Astrocyte (in vitro differentiated cells and primary cell): ENCODE measurements at regions not wholly inside any gene's neighbourhood (a gene's known extent, or its start where the extent isn't known, plus 50 kb on each side); places are given as distances from the start of the nearest gene placed in this dataset.
"Not testable (repeated sequence)": the region's sequence is repeated elsewhere in the genome, so short reads cannot be mapped to it uniquely, and the experiment has no call there.

Experiments used
- DNase-seq: peaks from one replicate; pipeline ENCODE4 v3.0.0-alpha.2; 2010; ENCODE audit warnings: low read depth
- FAIRE-seq: peaks from 2 replicates; lab custom pipeline; 2011; peaks lifted over from hg19 to GRCh38; lab: Jason Lieb, UNC
- H2AFZ ChIP-seq: 2 replicates; pipeline ENCODE4 v1.6.0; 2012; ENCODE audit warnings: low read depth, low read length, inconsistent platforms
- H3K27ac ChIP-seq: 2 replicates; pipeline ENCODE4 v1.5.1; 2011; ENCODE audit warnings: low read depth, low read length, inconsistent platforms
- H3K27me3 ChIP-seq: 2 replicates; pipeline ENCODE4 v1.6.0; 2011; ENCODE audit warnings: low read length, inconsistent platforms; ENCODE audit not compliant: insufficient read depth
- H3K36me3 ChIP-seq: 2 replicates; pipeline ENCODE4 v1.5.1; 2011; ENCODE audit warnings: low read length, inconsistent platforms; ENCODE audit not compliant: insufficient read depth
- H3K4me1 ChIP-seq: 2 replicates; pipeline ENCODE4 v1.5.1; 2011; ENCODE audit warnings: low read length, inconsistent platforms; ENCODE audit not compliant: insufficient read depth
- H3K4me2 ChIP-seq: 2 replicates; pipeline ENCODE4 v1.6.0; 2012; ENCODE audit warnings: low read length, inconsistent platforms
- H3K4me3 ChIP-seq: 2 replicates; pipeline ENCODE4 v1.5.1; 2011; ENCODE audit warnings: low read depth, mild to moderate bottlenecking, low read length, inconsistent platforms; ENCODE audit not compliant: insufficient read depth
- H3K79me2 ChIP-seq: 2 replicates; pipeline ENCODE4 v1.6.0; 2012; ENCODE audit warnings: mild to moderate bottlenecking, low read length, inconsistent platforms; ENCODE audit not compliant: insufficient read depth
- H3K9ac ChIP-seq: 2 replicates; pipeline ENCODE4 v1.6.0; 2012; ENCODE audit warnings: mild to moderate bottlenecking, low read length, inconsistent platforms
- H3K9me3 ChIP-seq: 2 replicates; pipeline ENCODE4 v1.5.1; 2012; ENCODE audit warnings: low read depth, mild to moderate bottlenecking, low read length, inconsistent platforms; ENCODE audit not compliant: insufficient read depth
- H4K20me1 ChIP-seq: 2 replicates; pipeline ENCODE4 v1.6.0; 2012; ENCODE audit warnings: low read length, inconsistent platforms; ENCODE audit not compliant: insufficient read depth
- H3K27ac Mint-ChIP-seq: one replicate; pipeline ENCODE4 v1.8.0; 2021; ENCODE audit warnings: mild to moderate bottlenecking, mixed read lengths; ENCODE audit not compliant: unreplicated experiment
- H3K27me3 Mint-ChIP-seq: one replicate; pipeline ENCODE4 v1.8.0; 2021; ENCODE audit warnings: low read depth, mixed read lengths; ENCODE audit not compliant: unreplicated experiment
- H3K36me3 Mint-ChIP-seq: one replicate; pipeline ENCODE4 v1.8.0; 2021; ENCODE audit warnings: low read depth, mixed read lengths; ENCODE audit not compliant: unreplicated experiment
- H3K4me1 Mint-ChIP-seq: one replicate; pipeline ENCODE4 v1.8.0; 2021; ENCODE audit warnings: low read depth, mixed read lengths; ENCODE audit not compliant: unreplicated experiment
- H3K4me3 Mint-ChIP-seq: one replicate; pipeline ENCODE4 v1.8.0; 2021; ENCODE audit warnings: mild to moderate bottlenecking, moderate library complexity, mixed read lengths; ENCODE audit not compliant: unreplicated experiment
- H3K9me3 Mint-ChIP-seq: one replicate; pipeline ENCODE4 v1.8.0; 2021; ENCODE audit warnings: mild to moderate bottlenecking, mixed read lengths; ENCODE audit not compliant: unreplicated experiment
- EZH2 ChIP-seq: IDR thresholded peaks from 2 replicates; pipeline ENCODE4 v1.6.1; 2012; ENCODE audit warnings: mild to moderate bottlenecking, low read length, inconsistent platforms; ENCODE audit not compliant: insufficient read depth
- TF ChIP-seq, protein P1 (sequence below): IDR thresholded peaks from 2 replicates; pipeline ENCODE4 v1.5.1; 2011; ENCODE audit warnings: low read depth, mild to moderate bottlenecking, inconsistent platforms, low read length, moderate library complexity; ENCODE audit not compliant: insufficient read depth

DNA sequence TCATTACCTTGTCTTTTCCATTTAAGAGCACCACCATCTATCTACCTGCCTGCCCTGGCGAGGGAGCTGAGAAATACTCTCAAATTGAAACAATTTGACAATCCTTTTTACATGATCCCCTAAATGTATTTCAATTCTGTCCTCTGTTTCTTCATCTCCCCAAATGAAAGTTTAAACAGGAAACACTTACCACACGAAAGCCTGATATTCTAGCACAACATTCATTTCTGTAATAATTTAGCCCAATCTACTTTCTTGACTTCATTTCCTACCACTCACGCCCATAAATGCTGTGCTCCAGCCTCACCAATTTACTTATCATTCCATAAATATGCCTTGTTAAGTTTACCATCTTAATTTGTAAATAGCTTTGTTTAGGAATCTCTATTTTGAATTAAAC, 89.8 kb upstream of the MS4A8 start:
- no peak overlapping the region for H3K4me2 ChIP-seq
- TF ChIP-seq, protein P1, sequence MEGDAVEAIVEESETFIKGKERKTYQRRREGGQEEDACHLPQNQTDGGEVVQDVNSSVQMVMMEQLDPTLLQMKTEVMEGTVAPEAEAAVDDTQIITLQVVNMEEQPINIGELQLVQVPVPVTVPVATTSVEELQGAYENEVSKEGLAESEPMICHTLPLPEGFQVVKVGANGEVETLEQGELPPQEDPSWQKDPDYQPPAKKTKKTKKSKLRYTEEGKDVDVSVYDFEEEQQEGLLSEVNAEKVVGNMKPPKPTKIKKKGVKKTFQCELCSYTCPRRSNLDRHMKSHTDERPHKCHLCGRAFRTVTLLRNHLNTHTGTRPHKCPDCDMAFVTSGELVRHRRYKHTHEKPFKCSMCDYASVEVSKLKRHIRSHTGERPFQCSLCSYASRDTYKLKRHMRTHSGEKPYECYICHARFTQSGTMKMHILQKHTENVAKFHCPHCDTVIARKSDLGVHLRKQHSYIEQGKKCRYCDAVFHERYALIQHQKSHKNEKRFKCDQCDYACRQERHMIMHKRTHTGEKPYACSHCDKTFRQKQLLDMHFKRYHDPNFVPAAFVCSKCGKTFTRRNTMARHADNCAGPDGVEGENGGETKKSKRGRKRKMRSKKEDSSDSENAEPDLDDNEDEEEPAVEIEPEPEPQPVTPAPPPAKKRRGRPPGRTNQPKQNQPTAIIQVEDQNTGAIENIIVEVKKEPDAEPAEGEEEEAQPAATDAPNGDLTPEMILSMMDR: no peak
- TF ChIP-seq EZH2: no peak
- H3K27ac Mint-ChIP-seq: no peak overlapping the region
- H3K4me3 ChIP-seq: no peak overlapping the region
- no peaks in the 10 kb centered on the region for H3K27me3 ChIP-seq
- FAIRE-seq: no peak
- no peaks in the 10 kb centered on the region for H3K9me3 Mint-ChIP-seq
- H3K36me3 ChIP-seq: no peaks in the 10 kb centered on the region
- H3K27me3 Mint-ChIP-seq: no peaks in the 10 kb centered on the region
- no peaks in the 10 kb centered on the region for H3K4me1 ChIP-seq
- no peaks in the 10 kb centered on the region for H4K20me1 ChIP-seq
- H3K4me3 Mint-ChIP-seq: no peak overlapping the region
- no peaks in the 10 kb centered on the region for H3K79me2 ChIP-seq
- no peaks in the 10 kb centered on the region for H3K36me3 Mint-ChIP-seq
- H3K9ac ChIP-seq: no peak overlapping the region
- H3K27ac ChIP-seq: no peak overlapping the region
- H3K9me3 ChIP-seq: no peaks in the 10 kb centered on the region
- no peaks in the 10 kb centered on the region for H3K4me1 Mint-ChIP-seq
- H2AFZ ChIP-seq: no peak overlapping the region
- no peak for DNase-seq

DNA sequence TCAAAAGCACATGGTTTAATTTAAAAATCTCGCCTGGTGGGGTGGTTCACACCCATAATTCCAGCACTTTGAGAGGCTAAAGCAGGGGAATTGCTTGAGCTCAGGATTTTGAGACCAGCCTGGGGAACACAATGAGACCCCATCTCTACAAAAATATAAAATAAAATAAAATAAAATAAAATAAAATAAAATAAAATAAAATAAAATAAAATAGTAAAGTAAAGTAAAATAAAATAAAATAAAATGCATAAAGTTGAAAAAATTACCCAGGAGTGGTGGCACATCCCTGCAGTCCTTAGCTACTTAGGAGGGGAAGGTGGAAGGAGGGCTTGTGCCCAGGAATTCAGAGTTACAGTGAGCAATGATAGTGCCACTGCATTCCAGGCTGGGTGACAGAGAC, 88.7 kb upstream of the MS4A8 start:
- Mint-ChIP-seq H3K4me3 (no peak overlapping the region), H3K9me3 (no peaks in the 10 kb centered on the region), H3K27ac (no peak overlapping the region), H3K36me3 (no peaks in the 10 kb centered on the region), H3K27me3 (no peaks in the 10 kb centered on the region), H3K4me1 (no peaks in the 10 kb centered on the region)
- Histone ChIP-seq H3K27me3 (no peaks in the 10 kb centered on the region), H4K20me1 (no peaks in the 10 kb centered on the region), H3K9me3 (no peaks in the 10 kb centered on the region), H3K4me3 (no peak overlapping the region), H3K9ac (no peak overlapping the region), H3K4me2 (no peak overlapping the region), H3K79me2 (no peaks in the 10 kb centered on the region), H3K36me3 (no peaks in the 10 kb centered on the region), H2AFZ (no peak overlapping the region), H3K27ac (no peak overlapping the region), H3K4me1 (no peaks in the 10 kb centered on the region)
- DNase-seq: no peak
- TF ChIP-seq, protein P1: no peak
- TF ChIP-seq EZH2: no peak
- no peak for FAIRE-seq

DNA sequence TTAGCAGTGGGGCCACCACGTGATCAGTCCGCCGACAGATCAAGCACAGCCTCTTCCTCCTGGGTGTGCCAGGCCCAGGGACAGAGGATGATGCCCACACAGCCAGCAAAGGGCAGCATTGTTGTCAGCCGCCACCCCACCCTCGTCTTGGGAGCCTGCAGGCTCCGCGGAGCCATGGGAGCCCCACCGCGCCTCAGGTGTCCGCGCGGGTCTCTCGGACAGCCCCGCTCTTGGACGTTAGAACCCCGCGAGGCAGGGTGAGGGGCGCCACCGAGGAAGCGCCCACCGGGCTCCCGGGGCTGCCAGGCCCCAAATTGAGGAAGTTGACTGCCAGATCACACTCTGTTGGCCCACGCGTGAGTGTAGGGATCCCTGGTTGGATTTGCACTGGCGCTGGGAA, 83.9 kb upstream of the MS4A8 start:
- H3K4me1 Mint-ChIP-seq: no peaks in the 10 kb centered on the region
- Histone ChIP-seq H3K27ac (no peak overlapping the region), H3K27me3 (no peaks in the 10 kb centered on the region), H3K9ac (no peak overlapping the region), H2AFZ (no peak overlapping the region), H4K20me1 (no peaks in the 10 kb centered on the region), H3K4me2 (no peak overlapping the region), H3K9me3 (no peaks in the 10 kb centered on the region), H3K79me2 (no peaks in the 10 kb centered on the region), H3K36me3 (no peaks in the 10 kb centered on the region), H3K4me3 (no peak overlapping the region), H3K4me1 (no peaks in the 10 kb centered on the region)
- H3K9me3 Mint-ChIP-seq: no peaks in the 10 kb centered on the region
- H3K27me3 Mint-ChIP-seq: no peaks in the 10 kb centered on the region
- H3K27ac Mint-ChIP-seq: no peak overlapping the region
- H3K4me3 Mint-ChIP-seq: no peak overlapping the region
- no peak for FAIRE-seq
- TF ChIP-seq EZH2: no peak
- no peaks in the 10 kb centered on the region for H3K36me3 Mint-ChIP-seq
- DNase-seq: no peak

DNA sequence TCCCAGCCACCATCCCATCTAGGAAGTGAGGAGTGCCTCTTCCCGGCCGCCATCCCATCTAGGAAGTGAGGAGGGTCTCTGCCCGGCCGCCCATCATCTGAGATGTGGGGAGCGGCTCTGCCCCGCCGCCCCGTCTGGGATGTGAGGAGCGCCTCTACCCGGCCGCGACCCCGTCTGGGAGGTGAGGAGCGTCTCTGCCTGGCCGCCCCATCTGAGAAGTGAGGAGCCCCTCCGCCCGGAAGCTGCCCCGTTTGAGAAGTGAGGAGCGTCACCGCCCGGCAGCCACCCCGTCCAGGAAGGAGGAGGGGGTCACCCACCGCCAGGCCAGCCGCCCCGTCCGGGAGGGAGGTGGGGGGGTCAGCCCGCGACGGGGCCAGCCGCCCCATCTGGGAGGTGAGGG, 77.5 kb upstream of the MS4A8 start:
- H3K36me3 ChIP-seq, H3K4me3 ChIP-seq, DNase-seq, FAIRE-seq, H3K4me3 Mint-ChIP-seq, H3K9ac ChIP-seq, H3K4me1 Mint-ChIP-seq, H3K27me3 ChIP-seq, H4K20me1 ChIP-seq, H3K27ac ChIP-seq, H3K27ac Mint-ChIP-seq, H3K36me3 Mint-ChIP-seq, H3K27me3 Mint-ChIP-seq, H2AFZ ChIP-seq, H3K79me2 ChIP-seq, H3K4me1 ChIP-seq, H3K9me3 ChIP-seq, H3K4me2 ChIP-seq, H3K9me3 Mint-ChIP-seq: not testable (repeated sequence)

DNA sequence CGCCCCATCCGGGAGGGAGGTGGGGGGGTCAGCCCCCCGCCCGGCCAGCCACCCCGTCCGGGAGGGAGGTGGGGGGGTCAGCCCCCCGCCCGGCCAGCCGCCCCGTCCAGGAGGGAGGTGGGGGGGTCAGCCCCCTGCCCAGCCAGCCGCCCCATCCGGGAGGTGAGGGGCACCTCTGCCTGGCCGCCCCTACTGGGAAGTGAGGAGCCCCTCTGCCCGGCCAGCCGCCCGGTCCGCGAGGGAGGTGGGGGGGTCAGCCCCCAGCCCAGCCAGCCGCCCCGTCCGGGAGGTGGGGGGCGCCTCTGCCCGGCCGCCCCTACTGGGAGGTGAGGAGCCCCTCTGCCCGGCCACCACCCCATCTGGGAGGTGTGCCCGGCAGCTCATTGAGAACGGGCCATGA, 76.6 kb upstream of the MS4A8 start:
- not testable (repeated sequence) for H3K9me3 Mint-ChIP-seq, H3K79me2 ChIP-seq, H3K4me2 ChIP-seq, FAIRE-seq, DNase-seq, H3K4me3 ChIP-seq, H3K9ac ChIP-seq, H3K36me3 ChIP-seq, H3K4me3 Mint-ChIP-seq, H4K20me1 ChIP-seq, H3K4me1 ChIP-seq, H3K27ac ChIP-seq, H3K4me1 Mint-ChIP-seq, H3K27me3 ChIP-seq, H3K9me3 ChIP-seq, H3K27ac Mint-ChIP-seq, H2AFZ ChIP-seq, H3K27me3 Mint-ChIP-seq, H3K36me3 Mint-ChIP-seq
